Activated CD4-positive, alpha-beta T cell treated with anti-CD3 and anti-CD28 coated beads, Interleukin-2, amount 50 U/mL, for 24 hours (primary cell): ENCODE measurements at regions not wholly inside any gene's neighbourhood (a gene's known extent, or its start where the extent isn't known, plus 50 kb on each side); places are given as distances from the start of the nearest gene placed in this dataset.

Experiments used
- DNase-seq, 2 donors: peaks; one replicate each; pipeline ENCODE4 v3.0.0-alpha.2; 2020; ENCODE audit warnings: low read depth in 1 of 2, low spot score in 1 of 2

GRCh38 chr2:81672516-81672915 is 1368.0 kb upstream of the LRRTM1 start:
- DNase-seq = no peak

GRCh38 chr2:81670885-81671284 is 1366.3 kb upstream of the LRRTM1 start:
- DNase-seq = no peak

- no peak for DNase-seq
These were observed 1356.5 kb upstream of the LRRTM1 start for GRCh38 chr2:81661081-81661480.

GRCh38 chr2:81658227-81658626 is 1353.7 kb upstream of the LRRTM1 start:
- no peak for DNase-seq

GRCh38 chr2:81650048-81650971 is 1345.8 kb upstream of the LRRTM1 start:
- no peak for DNase-seq

- no peak for DNase-seq
These were observed 1344.3 kb upstream of the LRRTM1 start for GRCh38 chr2:81648806-81649205.

GRCh38 chr2:81648370-81648769 is 1343.8 kb upstream of the LRRTM1 start:
- DNase-seq = no peak

- no peak for DNase-seq
These were observed 1343.2 kb upstream of the LRRTM1 start for GRCh38 chr2:81647715-81648230.

GRCh38 chr2:81645745-81646301 is 1341.3 kb upstream of the LRRTM1 start:
- DNase-seq = no peak

- DNase-seq = no peak
These were observed 1339.6 kb upstream of the LRRTM1 start for GRCh38 chr2:81644189-81644588.

GRCh38 chr2:81624825-81625224 is 1320.3 kb upstream of the LRRTM1 start:
- DNase-seq = no peak

GRCh38 chr2:81600088-81600487 is 1295.5 kb upstream of the LRRTM1 start:
- no peak for DNase-seq

GRCh38 chr2:81598453-81598852 is 1293.9 kb upstream of the LRRTM1 start:
- no peak for DNase-seq

- DNase-seq = no peak
These were observed 1284.9 kb upstream of the LRRTM1 start for GRCh38 chr2:81589406-81589805.

- DNase-seq = no peak
These were observed 1279.0 kb upstream of the LRRTM1 start for GRCh38 chr2:81583311-81584108.

- no peak for DNase-seq
These were observed 1272.2 kb upstream of the LRRTM1 start for GRCh38 chr2:81576713-81577112.

GRCh38 chr2:81551040-81551634 is 1246.6 kb upstream of the LRRTM1 start:
- DNase-seq = no peak

GRCh38 chr2:81550277-81550676 is 1245.7 kb upstream of the LRRTM1 start:
- DNase-seq = no peak

GRCh38 chr2:81549646-81550045 is 1245.1 kb upstream of the LRRTM1 start:
- no peak for DNase-seq

- no peak for DNase-seq
These were observed 1241.1 kb upstream of the LRRTM1 start for GRCh38 chr2:81545626-81546025.

- no peak for DNase-seq
These were observed 1237.6 kb upstream of the LRRTM1 start for GRCh38 chr2:81542119-81542518.
